Hematopoietic multipotent progenitor cell treated with erythropoietin and hydrocortisone succinate and interleukin-3 and kit ligand, for 15 days (in vitro differentiated cells): ENCODE measurements at regions not wholly inside any gene's neighbourhood (a gene's known extent, or its start where the extent isn't known, plus 50 kb on each side); places are given as distances from the start of the nearest gene placed in this dataset.

Experiments
- DNase-seq: peaks from one replicate; pipeline ENCODE4 v3.0.0-alpha.2; 2015; ENCODE audit warnings: low spot score

- DNase-seq, result no peak
These were observed 187.1 kb upstream of the OSR1 start for GRCh38 chr2:19545507-19545906.

- no peak for DNase-seq
These were observed 185.4 kb upstream of the OSR1 start for GRCh38 chr2:19543663-19544383.

GRCh38 chr2:19542796-19543662, 184.6 kb upstream of the OSR1 start:
- no peak for DNase-seq

GRCh38 chr2:19541884-19542283, 183.5 kb upstream of the OSR1 start:
- no peak for DNase-seq

- DNase-seq, result no peak
These were observed 182.5 kb upstream of the OSR1 start for GRCh38 chr2:19540739-19541525.

- DNase-seq, result no peak
These were observed 180.1 kb upstream of the OSR1 start for GRCh38 chr2:19538411-19538963.

GRCh38 chr2:19536136-19536535, 177.7 kb upstream of the OSR1 start:
- DNase-seq, result no peak

DNA sequence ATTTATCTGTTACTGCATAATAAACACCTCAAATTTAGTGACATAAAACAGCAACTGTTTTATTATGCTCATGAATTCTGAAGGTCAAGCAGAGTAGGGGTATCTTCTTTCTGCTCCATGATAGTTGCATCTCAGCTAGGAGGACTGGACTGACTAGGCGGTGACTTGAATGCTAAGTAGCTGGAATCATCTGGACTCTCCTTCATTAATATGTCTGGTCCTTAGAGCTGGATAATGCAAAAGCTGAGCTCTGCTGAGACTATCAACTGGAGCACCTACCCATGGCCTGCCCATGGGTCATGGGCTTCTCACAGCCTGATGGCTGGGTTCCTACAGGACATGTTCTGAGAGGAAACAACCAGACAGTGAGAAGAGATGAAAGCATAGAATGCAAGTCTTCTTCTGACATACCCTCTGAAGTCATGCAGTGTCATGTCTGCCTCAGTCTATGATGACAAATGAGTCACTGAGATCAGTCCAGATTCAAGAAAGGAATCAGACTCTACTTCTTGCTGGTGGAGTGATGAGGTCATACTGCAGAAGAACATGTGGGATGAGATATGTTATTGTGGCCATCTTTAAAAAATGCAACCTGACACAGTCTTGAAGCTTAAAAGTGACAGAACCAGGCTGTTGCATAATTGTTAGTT, 174.2 kb upstream of the OSR1 start:
- DNase-seq, result no peak

DNA sequence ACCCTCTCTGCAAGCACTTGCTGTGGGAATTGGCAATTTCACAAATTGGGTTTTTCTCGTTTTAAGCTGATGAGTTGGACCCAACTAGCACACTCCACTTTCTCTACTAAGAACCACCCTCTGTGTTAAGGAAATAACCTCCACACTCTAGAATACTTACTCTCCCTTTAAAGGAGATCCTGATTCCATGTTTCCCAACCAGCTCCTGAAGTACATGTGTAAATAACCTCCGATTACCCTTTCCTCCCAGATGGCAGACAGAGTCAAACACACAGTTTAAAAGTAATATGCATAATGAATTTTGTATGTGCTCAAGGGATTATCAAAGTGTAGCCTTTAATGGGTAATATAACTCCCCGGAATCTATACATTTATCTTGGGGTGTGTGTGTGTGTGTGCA, 171.3 kb upstream of the OSR1 start:
- DNase-seq, result no peak

DNA sequence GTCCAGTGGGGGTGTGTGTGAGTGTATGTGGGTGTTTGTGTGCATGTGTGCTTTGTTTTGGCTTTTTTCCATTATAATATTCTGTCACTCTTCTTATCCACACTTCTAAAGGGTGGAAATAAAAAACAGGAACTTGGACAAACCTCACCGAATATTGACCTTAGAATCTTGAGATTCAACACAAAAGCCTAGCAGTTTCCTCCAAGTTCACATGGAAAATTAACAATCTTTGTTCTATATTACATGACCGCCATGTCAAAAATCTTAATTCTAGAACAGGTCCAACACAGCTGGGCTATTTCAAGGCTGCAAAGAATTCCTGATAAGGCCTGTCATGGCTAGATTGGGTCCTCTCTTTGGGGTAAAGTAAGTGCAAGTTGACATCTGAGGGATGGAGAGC, 169.3 kb upstream of the OSR1 start:
- DNase-seq, result no peak

DNA sequence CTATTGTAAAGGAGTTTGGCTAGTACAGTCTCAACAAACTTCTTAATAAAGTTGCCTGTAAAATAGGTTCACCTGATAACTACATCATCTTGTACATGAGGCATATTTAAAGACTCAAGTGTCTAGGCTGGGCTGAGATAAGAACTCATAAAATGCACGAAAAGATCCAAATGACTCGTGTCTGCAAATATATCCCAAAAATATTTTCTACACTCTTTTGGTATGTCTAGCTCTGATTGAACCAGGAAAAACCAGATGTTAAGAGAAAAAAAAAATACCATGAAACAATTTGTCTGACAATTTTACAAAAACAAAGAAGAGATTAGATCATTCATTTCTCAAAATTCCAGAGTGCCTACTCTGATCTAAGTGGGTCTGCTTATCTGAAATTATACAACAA, 166.9 kb upstream of the OSR1 start:
- no peak for DNase-seq

DNA sequence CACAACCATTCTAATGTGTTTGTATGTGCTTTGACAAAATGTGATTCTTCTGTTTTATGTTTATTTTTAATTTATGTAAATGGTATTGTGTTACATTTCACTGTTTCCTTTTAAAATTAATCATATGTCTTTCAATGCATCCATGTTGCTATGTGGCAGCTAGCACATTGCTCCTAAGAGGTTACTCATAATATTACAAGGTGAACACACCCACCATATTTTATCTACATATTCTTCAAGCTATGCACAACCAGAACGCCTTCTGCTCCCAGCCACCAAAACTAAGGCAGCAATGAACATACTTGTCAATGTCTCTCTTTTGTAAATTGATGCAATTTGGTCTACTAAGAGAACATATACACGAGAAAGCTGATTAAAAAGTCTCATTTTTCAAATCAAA, 160.6 kb upstream of the OSR1 start:
- no peak for DNase-seq

GRCh38 chr2:19507137-19507536, 148.7 kb upstream of the OSR1 start:
- DNase-seq, result no peak

DNA sequence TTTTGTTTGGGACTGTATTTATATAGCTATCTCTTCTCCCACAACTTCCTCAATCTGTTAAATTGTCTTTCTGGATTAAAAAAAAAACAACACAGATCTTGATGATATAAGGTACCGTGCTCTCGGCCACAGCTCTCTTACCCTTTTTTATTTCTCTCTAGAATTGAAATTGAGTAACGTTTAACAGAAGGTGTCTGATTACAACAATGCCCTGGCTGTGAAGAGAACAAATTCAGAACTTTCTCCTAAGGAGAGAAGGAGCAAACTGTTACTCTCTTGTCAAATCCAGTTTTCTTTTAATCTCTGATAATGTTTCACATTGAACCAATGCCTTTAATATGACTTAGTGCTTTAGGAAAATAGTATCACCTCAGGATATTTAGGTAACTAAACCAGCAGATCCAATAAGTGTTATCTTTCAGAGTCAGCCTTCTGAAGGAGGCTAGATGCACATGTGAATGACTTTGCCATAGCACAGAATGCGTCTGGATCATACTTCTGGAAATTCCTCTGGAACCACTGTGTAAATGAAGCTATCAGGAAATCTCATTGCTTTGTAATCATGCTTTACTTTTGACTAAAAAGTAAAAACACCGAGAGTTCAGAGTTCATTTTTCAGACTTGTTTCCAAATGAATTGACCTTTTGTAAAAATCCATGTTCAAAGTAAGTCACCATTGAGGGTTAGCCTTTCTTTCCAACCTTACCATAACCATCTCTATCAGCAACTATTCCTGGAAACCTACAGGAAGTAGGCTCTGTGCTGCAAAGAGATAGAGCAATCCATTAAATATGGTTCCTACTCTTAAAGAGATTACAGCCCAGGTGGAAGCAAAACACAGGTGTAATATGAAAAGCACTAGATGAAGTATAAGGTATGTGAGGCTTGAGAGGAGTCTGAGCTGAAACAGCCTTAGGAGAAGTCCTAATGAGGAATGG, 147.0 kb upstream of the OSR1 start:
- DNase-seq, result no peak

DNA sequence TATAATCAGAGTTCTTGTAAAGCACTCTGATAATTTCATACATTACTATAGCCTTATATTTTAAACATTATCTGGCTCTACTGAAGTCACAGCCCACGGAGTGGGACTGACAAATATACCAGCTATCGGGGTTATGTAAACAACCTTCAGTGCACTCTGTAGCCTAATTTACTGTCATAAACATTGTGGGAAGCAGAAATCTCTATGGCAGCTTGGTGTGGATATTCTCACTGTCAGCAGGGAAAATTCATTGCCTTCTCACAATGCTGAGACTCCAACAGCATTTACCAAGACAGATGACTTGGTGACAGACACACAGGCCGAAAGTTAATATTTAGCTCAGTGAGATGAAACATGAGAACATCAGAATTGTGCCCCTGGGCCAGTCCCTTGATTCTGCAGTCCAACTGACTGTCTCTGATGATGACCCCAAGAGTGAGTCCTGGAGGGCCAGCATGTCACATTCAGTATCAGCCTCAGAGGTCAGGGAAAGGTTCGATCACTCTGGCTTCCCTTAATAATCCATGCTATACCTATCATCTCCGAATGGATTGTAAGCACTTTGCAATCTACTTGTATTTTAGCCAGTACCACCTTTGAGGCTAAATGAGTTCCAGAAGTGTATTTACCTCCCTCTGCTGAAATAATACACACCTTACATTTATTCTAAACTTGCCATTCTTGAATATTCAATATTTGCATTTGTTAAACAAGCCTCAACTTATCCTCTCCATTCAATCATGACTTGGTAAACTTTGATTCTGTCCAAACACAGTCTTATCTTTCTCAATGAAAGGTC, 146.2 kb upstream of the OSR1 start:
- no peak for DNase-seq

GRCh38 chr2:19503915-19504314, 145.5 kb upstream of the OSR1 start:
- no peak for DNase-seq

DNA sequence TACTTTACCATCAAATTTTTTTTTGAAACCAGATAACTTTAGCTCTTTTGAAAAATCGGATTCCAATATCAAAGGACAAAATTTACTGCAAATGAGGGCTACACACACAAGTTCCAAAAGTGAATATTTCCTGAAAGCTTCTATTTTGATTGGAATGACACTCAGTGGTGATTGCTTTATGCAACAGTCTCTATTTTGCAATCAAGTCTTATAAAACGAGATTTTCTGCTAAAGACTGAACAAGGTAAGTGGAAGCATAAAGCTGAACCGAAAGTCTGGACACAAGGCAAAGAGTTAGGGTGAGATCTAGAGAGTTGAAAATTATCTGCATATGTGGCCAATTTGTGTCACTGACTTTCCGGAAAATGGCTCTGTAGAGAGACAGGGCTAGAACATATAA, 145.0 kb upstream of the OSR1 start:
- no peak for DNase-seq

GRCh38 chr2:19500126-19500525, 141.7 kb upstream of the OSR1 start:
- no peak for DNase-seq

GRCh38 chr2:19496646-19497045, 138.2 kb upstream of the OSR1 start:
- no peak for DNase-seq

DNA sequence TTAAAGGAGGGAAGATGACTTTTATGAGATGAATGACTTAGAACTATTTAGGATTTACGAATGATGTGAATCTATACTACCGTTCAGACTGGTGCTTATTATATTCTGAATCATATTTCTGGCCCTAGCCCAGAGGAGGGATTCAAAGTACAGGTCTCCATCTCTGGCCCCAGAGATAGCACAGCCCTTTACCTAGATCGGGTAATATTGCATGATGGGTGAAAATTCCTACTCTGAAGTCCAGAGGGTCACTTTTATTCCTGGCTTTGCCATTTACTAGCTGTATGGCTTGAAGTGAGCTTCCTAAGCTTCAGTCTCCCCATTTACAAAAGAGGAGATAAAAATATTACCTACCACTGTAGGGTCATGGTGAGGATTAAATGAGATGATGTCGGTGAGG, 135.8 kb upstream of the OSR1 start:
- no peak for DNase-seq
